Bronchial epithelial cell (primary cell): ENCODE measurements at regions not wholly inside any gene's neighbourhood (a gene's known extent, or its start where the extent isn't known, plus 50 kb on each side); places are given as distances from the start of the nearest gene placed in this dataset.

ENCODE experiments used
- DNase-seq: peaks from one replicate; pipeline ENCODE4 v3.0.0-alpha.2; 2010; ENCODE audit warnings: low read depth
- FAIRE-seq: peaks from 2 replicates; lab custom pipeline; 2011; peaks lifted over from hg19 to GRCh38; lab: Jason Lieb, UNC
- H3K27me3 ChIP-seq: 2 replicates; pipeline ENCODE4 v1.5.1; 2011; ENCODE audit warnings: low read length; ENCODE audit not compliant: control insufficient read depth, insufficient read depth
- H3K36me3 ChIP-seq: 2 replicates; pipeline ENCODE4 v1.5.1; 2011; ENCODE audit warnings: low read length; ENCODE audit not compliant: control insufficient read depth, insufficient read depth
- H3K4me3 ChIP-seq: 2 replicates; pipeline ENCODE4 v1.5.1; 2011; ENCODE audit warnings: mild to moderate bottlenecking, low read depth, low read length, control low read depth
- TF ChIP-seq, protein P1 (sequence below): IDR thresholded peaks from 2 replicates; pipeline ENCODE4 v1.5.1; 2011; ENCODE audit warnings: mild to moderate bottlenecking, moderate library complexity, low read length, control low read depth, inconsistent platforms; ENCODE audit not compliant: insufficient read depth, severe bottlenecking

DNA sequence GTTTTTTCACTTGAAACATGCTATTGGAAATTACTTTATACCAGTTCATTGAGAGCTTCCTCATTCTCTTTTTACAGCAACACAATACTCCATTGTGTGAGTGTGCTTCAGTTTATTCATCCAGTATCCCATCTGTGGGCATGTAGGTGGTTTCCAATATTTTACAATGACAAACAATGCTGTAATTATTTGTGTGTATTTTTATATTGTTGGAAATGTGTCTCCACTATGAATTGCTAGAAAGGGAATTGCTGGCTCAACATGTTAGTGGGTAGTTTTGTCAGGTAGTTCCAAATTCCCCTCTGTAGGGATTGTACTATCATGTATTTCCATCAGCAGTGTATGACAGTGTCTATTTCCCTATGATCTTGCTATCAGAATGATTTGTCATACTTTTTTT lies 65.8 kb upstream of the MAGI1 start:
- Histone ChIP-seq H3K4me3 (no peak overlapping the region), H3K36me3 (no peaks in the 10 kb centered on the region), H3K27me3 (no peaks in the 10 kb centered on the region)
- no peak for DNase-seq
- TF ChIP-seq, protein P1, sequence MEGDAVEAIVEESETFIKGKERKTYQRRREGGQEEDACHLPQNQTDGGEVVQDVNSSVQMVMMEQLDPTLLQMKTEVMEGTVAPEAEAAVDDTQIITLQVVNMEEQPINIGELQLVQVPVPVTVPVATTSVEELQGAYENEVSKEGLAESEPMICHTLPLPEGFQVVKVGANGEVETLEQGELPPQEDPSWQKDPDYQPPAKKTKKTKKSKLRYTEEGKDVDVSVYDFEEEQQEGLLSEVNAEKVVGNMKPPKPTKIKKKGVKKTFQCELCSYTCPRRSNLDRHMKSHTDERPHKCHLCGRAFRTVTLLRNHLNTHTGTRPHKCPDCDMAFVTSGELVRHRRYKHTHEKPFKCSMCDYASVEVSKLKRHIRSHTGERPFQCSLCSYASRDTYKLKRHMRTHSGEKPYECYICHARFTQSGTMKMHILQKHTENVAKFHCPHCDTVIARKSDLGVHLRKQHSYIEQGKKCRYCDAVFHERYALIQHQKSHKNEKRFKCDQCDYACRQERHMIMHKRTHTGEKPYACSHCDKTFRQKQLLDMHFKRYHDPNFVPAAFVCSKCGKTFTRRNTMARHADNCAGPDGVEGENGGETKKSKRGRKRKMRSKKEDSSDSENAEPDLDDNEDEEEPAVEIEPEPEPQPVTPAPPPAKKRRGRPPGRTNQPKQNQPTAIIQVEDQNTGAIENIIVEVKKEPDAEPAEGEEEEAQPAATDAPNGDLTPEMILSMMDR, result no peak
- no peak for FAIRE-seq

DNA sequence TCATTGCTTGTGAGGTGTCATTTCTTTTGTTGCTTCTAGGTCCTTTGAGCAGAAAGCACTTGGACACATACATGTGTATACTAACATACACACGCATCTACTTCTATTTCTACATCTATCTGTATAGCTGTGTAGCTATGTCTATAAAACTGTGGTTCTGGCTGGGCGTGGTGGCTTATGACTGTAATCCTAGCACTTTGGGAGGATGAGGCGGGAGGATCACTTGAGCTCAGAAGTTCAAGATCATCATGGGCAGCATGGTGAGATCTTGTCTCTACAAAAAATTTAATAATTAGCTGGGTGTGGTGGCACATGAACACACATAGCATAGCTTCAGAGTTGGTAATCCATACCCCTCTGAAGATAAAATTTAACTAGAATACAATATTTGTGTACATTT lies 65.0 kb upstream of the MAGI1 start:
- H3K4me3 ChIP-seq, result no peak overlapping the region
- FAIRE-seq (no peak), DNase-seq (no peak)
- no peaks in the 10 kb centered on the region for H3K27me3 ChIP-seq
- TF ChIP-seq, protein P1, result no peak
- H3K36me3 ChIP-seq, result no peaks in the 10 kb centered on the region

DNA sequence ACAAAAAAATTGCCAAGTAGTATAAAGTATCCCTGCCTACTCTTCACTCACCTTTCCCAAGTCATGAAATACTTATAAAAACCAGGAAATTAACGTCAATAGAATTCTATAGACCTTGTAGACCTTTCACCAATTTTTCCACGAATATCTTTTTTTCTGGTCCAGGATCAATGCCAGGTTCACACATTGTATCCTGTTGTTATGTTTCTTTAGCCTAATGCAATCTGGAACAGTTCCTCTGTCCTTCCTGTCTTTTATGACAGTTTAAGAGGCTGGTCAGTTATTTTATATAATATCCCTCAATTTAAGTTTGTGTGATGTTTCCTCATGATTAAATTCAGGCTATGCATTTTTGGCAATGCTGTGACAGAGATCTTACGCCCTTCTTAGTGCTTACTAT lies 63.2 kb upstream of the MAGI1 start:
- Histone ChIP-seq H3K27me3 (no peaks in the 10 kb centered on the region), H3K36me3 (no peaks in the 10 kb centered on the region), H3K4me3 (no peak overlapping the region)
- DNase-seq, result no peak
- TF ChIP-seq, protein P1, result no peak
- no peak for FAIRE-seq

DNA sequence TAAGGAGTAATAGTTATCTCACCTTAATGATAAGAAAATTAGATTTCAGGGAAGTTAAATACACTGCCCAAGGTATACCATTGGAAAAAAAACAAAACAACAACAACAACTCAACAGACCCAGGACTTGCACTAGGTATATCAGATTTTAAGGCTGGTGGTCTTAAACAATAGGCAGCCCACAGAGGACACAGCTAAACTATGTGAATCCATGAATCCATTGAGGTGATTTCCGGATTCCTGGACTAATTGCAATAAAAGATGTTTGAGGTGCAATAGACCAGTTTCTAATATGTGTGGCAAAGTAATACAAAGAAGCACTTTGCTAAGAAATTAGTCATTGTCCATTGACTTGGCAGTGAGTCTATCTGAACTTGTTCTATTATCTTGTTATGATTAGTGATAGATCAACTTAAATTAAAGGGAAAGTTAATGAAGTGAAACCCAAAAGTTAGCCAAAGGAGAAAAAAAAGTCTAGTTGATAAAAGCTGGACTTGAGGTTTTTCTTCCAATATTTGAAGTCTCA lies 60.9 kb upstream of the MAGI1 start:
- FAIRE-seq, result no peak
- TF ChIP-seq, protein P1, result no peak

DNA sequence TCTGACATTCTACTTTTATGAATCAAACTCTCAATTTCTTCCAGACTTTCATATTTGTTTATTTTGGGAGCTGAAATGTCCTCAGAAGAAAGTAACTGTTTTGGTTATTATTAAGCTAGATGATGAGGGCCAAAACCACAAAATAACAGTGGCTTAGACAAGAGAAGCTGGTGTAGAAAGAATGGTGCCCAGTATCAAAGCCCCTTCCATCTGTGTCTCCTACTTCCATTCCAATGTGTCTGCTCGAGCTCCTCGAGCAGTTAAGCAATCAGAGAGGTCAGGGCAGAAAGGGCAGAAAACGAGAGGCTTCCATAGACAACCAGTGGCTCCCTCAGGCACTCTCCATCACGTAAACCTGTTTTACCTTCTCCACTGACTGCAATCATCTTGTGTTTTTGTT lies 59.7 kb upstream of the MAGI1 start:
- no peak for DNase-seq
- H3K36me3 ChIP-seq, result no peaks in the 10 kb centered on the region
- no peak overlapping the region for H3K4me3 ChIP-seq
- TF ChIP-seq, protein P1, result no peak
- H3K27me3 ChIP-seq, result no peaks in the 10 kb centered on the region
- FAIRE-seq, result no peak

More for the DNA sequence above, 60.9 kb upstream of the MAGI1 start:
- no peaks in the 10 kb centered on the region for H3K36me3 ChIP-seq
- H3K4me3 ChIP-seq, result no peak overlapping the region
- H3K27me3 ChIP-seq, result no peaks in the 10 kb centered on the region
- no peak for DNase-seq

DNA sequence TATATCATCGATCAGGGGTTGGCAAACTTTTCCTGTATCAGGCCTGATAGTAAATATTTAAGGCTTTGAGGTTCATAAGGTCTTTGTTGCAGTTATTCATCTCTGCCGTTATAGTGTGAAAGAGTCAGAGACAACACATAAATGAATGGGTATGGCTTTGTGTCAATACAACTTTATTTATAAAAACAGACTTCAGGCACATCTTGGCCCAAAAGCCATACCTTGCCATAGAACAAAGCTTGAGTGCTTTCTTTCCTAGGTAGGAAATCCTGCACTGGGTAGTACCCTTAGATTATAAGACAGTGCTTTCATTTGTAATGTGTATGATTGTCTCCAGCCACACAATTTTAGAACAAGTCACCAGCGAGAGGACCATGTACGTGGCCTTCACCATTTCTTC lies 58.9 kb upstream of the MAGI1 start:
- no peak for DNase-seq
- TF ChIP-seq, protein P1, result no peak
- Histone ChIP-seq H3K36me3 (no peaks in the 10 kb centered on the region), H3K27me3 (no peaks in the 10 kb centered on the region), H3K4me3 (no peak overlapping the region)
- FAIRE-seq, result no peak
